ENCODE measurements at regions not wholly inside any gene's neighbourhood (a gene's known extent, or its start where the extent isn't known, plus 50 kb on each side); places are given as distances from the start of the nearest gene placed in this dataset.

- DNase-seq (ENCODE audit: low read depth in 1 of 2, low spot score in 1 of 2), result no peak
- H3K27me3 ChIP-seq (ENCODE audit: insufficient read depth, poor library complexity, severe bottlenecking), result no peaks in the 10 kb centered on the region
- no peak overlapping the region for H3K4me3 ChIP-seq (replicated peaks; ENCODE audit: insufficient read depth, low read length)
- TF ChIP-seq CTCF (IDR thresholded peaks at IDR 0.05; ENCODE audit: insufficient read depth, low read length), result no peak
- TF ChIP-seq SPI1 (IDR thresholded peaks at IDR 0.05; ENCODE audit: borderline replicate concordance, low read depth), result no peak
- no peak for TF ChIP-seq POLR2AphosphoS5 (IDR thresholded peaks at IDR 0.05; ENCODE audit: low read depth)
- TF ChIP-seq GABPA (IDR thresholded peaks at IDR 0.05; ENCODE audit: low read depth), result no peak
- TF ChIP-seq REST (IDR thresholded peaks at IDR 0.05; ENCODE audit: insufficient replicate concordance, low read depth), result no peak
- no peak overlapping the region for H3K27ac ChIP-seq (replicated peaks)
These were observed 821.2 kb downstream of the VRK1 start for GRCh38 chr14:97618401-97618800.

- TF ChIP-seq POLR2AphosphoS5 (IDR thresholded peaks at IDR 0.05; ENCODE audit: low read depth), result no peak
- no peak for TF ChIP-seq SPI1 (IDR thresholded peaks at IDR 0.05; ENCODE audit: borderline replicate concordance, low read depth)
- TF ChIP-seq GABPA (IDR thresholded peaks at IDR 0.05; ENCODE audit: low read depth), result no peak
- TF ChIP-seq REST (IDR thresholded peaks at IDR 0.05; ENCODE audit: insufficient replicate concordance, low read depth), result no peak
- no peak for TF ChIP-seq CTCF (IDR thresholded peaks at IDR 0.05; ENCODE audit: insufficient read depth, low read length)
- Histone ChIP-seq H3K4me3 (replicated peaks; ENCODE audit: insufficient read depth, low read length) (no peak overlapping the region), H3K27ac (replicated peaks) (no peak overlapping the region), H3K27me3 (ENCODE audit: insufficient read depth, poor library complexity, severe bottlenecking) (no peaks in the 10 kb centered on the region)
- no peak for DNase-seq (ENCODE audit: low read depth in 1 of 2, low spot score in 1 of 2)
These were observed 821.9 kb downstream of the VRK1 start for GRCh38 chr14:97618917-97619690.

GRCh38 chr14:97620066-97620465, 822.9 kb downstream of the VRK1 start:
- no peak overlapping the region for H3K27ac ChIP-seq (replicated peaks)
- no peaks in the 10 kb centered on the region for H3K27me3 ChIP-seq (ENCODE audit: insufficient read depth, poor library complexity, severe bottlenecking)
- H3K4me3 ChIP-seq (replicated peaks; ENCODE audit: insufficient read depth, low read length), result no peak overlapping the region
- DNase-seq (ENCODE audit: low read depth in 1 of 2, low spot score in 1 of 2), result no peak
- no peak for TF ChIP-seq SPI1 (IDR thresholded peaks at IDR 0.05; ENCODE audit: borderline replicate concordance, low read depth)
- no peak for TF ChIP-seq CTCF (IDR thresholded peaks at IDR 0.05; ENCODE audit: insufficient read depth, low read length)
- TF ChIP-seq POLR2AphosphoS5 (IDR thresholded peaks at IDR 0.05; ENCODE audit: low read depth), result no peak
- no peak for TF ChIP-seq GABPA (IDR thresholded peaks at IDR 0.05; ENCODE audit: low read depth)
- no peak for TF ChIP-seq REST (IDR thresholded peaks at IDR 0.05; ENCODE audit: insufficient replicate concordance, low read depth)
